Right cardiac atrium (tissue), 5 donors: ENCODE measurements at regions not wholly inside any gene's neighbourhood (a gene's known extent, or its start where the extent isn't known, plus 50 kb on each side); places are given as distances from the start of the nearest gene placed in this dataset.
A peak's percentile ranks its signal among the peaks of the same experiment; 100 is the strongest.
"Not testable (repeated sequence)": the region's sequence is repeated elsewhere in the genome, so short reads cannot be mapped to it uniquely, and the experiment has no call there.

Experiments used
- ATAC-seq, 2 donors: fragments of 200-7000 bp; cut with Tn5 transposase; one replicate each; pipeline versions ENCODE4 v1.8.0 to v1.9.1; 2020; ENCODE audit warnings: moderate library complexity in 2 of 2, mild to moderate bottlenecking in 1 of 2
- DNase-seq, 3 donors: peaks; one replicate each; pipeline ENCODE4 v3.0.0-alpha.2; 2020
- H3K27ac ChIP-seq: one replicate; pipeline ENCODE4 v1.5.1; 2013; ENCODE audit warnings: mild to moderate bottlenecking, low read length, control low read depth, moderate library complexity
- H3K27me3 ChIP-seq: one replicate; pipeline ENCODE4 v1.6.1; 2013; ENCODE audit not compliant: control insufficient read depth, insufficient read depth
- H3K4me1 ChIP-seq: one replicate; pipeline ENCODE4 v1.6.1; 2013; ENCODE audit warnings: low read length; ENCODE audit not compliant: control insufficient read depth, insufficient read depth
- H3K4me3 ChIP-seq: one replicate; pipeline ENCODE4 v1.5.1; 2013; ENCODE audit warnings: low read length, control low read depth
- H3K9me3 ChIP-seq: one replicate; pipeline ENCODE4 v1.6.1; 2013; ENCODE audit warnings: low read length; ENCODE audit not compliant: control insufficient read depth
- WGBS: extraction: QIAGEN DNeasy Blood & Tissue Kit; methylation state at CpG from one replicate; pipeline ENCODE4 v1.1.7; 2013; 5-methylcytosine and 5-hydroxymethylcytosine counted together
- intact Hi-C, 4 donors: fragments of 100-400 bp; cut with DNase I; formaldehyde crosslinking; loops; one replicate each; pipeline versions ENCODE4 v1.11.0 to v1.14.0; 2022 to 2023
- donor health status: healthy with polysubstance abuse.
- donor health status: DM: no; HTN: yes; CAD: no.
- donor health status: DM: no; HTN: no; CAD: no.
- donor health status: DM: no; HTN: yes; CAD: no; lungs with severe emphysema.
- donor health status: DM: yes; HTN: yes; CAD: no.

GRCh38 chr5:21550916-21551315 lies 1302.2 kb downstream of the CDH12 start:
- WGBS = 87% methylated on average over 3 of the region's 3 CpGs
- H3K27ac ChIP-seq, intact Hi-C loops, H3K4me1 ChIP-seq, DNase-seq, H3K4me3 ChIP-seq, H3K9me3 ChIP-seq, H3K27me3 ChIP-seq, ATAC-seq: not testable (repeated sequence)

GRCh38 chr5:21547656-21548055 lies 1305.5 kb downstream of the CDH12 start:
- WGBS = 97% methylated on average over 2 of the region's 2 CpGs
- intact Hi-C loops = not testable (repeated sequence)

GRCh38 chr5:21535114-21535513 lies 1318.0 kb downstream of the CDH12 start:
- DNase-seq, ATAC-seq, H3K4me3 ChIP-seq, H3K27me3 ChIP-seq, intact Hi-C loops, H3K4me1 ChIP-seq, H3K9me3 ChIP-seq, H3K27ac ChIP-seq: not testable (repeated sequence)

More at GRCh38 chr5:21547656-21548055, 1305.5 kb downstream of the CDH12 start:
- not testable (repeated sequence) for DNase-seq, H3K27ac ChIP-seq, H3K27me3 ChIP-seq, H3K4me3 ChIP-seq, H3K9me3 ChIP-seq, H3K4me1 ChIP-seq, ATAC-seq

GRCh38 chr5:21521157-21521556 lies 1332.0 kb downstream of the CDH12 start:
- intact Hi-C loops, H3K4me1 ChIP-seq, ATAC-seq, H3K27me3 ChIP-seq, H3K9me3 ChIP-seq, DNase-seq, H3K27ac ChIP-seq, H3K4me3 ChIP-seq: not testable (repeated sequence)
- WGBS = 96% methylated on average over 2 of the region's 2 CpGs

GRCh38 chr5:21496926-21497325 lies 1356.2 kb downstream of the CDH12 start:
- intact Hi-C loops, H3K4me3 ChIP-seq, ATAC-seq, H3K27ac ChIP-seq, H3K9me3 ChIP-seq, H3K27me3 ChIP-seq, H3K4me1 ChIP-seq: not testable (repeated sequence)
- DNase-seq = peak in 1 of 3 donors; percentile 46
- 97% methylated on average over 9 of the region's 11 CpGs for WGBS

- H3K27me3 ChIP-seq, H3K4me1 ChIP-seq, intact Hi-C loops, H3K9me3 ChIP-seq, ATAC-seq, H3K27ac ChIP-seq, H3K4me3 ChIP-seq: not testable (repeated sequence)
- WGBS = 93% methylated on average over 7 of the region's 8 CpGs
- DNase-seq = peak in 2 of 3 donors; percentile 21 to 55
Observed at GRCh38 chr5:21496056-21496455, 1357.1 kb downstream of the CDH12 start.

- ATAC-seq, H3K4me1 ChIP-seq, intact Hi-C loops, H3K27ac ChIP-seq, H3K4me3 ChIP-seq, H3K27me3 ChIP-seq, H3K9me3 ChIP-seq: not testable (repeated sequence)
- peak in 2 of 3 donors; percentile 37 to 49 for DNase-seq
- WGBS = 98% methylated on average over 6 of the region's 6 CpGs
Observed at GRCh38 chr5:21495235-21495634, 1357.9 kb downstream of the CDH12 start.

GRCh38 chr5:21494033-21494432 lies 1359.1 kb downstream of the CDH12 start:
- H3K27me3 ChIP-seq, intact Hi-C loops, H3K4me3 ChIP-seq, ATAC-seq, H3K9me3 ChIP-seq, H3K4me1 ChIP-seq, H3K27ac ChIP-seq: not testable (repeated sequence)
- WGBS = 93% methylated on average over 7 of the region's 8 CpGs
- DNase-seq = peak in 1 of 3 donors; percentile 51

GRCh38 chr5:21491182-21491581 lies 1362.0 kb downstream of the CDH12 start:
- H3K27me3 ChIP-seq, ATAC-seq, H3K27ac ChIP-seq, H3K4me1 ChIP-seq, H3K9me3 ChIP-seq, H3K4me3 ChIP-seq, intact Hi-C loops: not testable (repeated sequence)
- 94% methylated on average over 6 of the region's 6 CpGs for WGBS
- DNase-seq = peak in 1 of 3 donors; percentile 48

- 97% methylated on average over 6 of the region's 6 CpGs for WGBS
- ATAC-seq, intact Hi-C loops: not testable (repeated sequence)
Observed at GRCh38 chr5:21488828-21489227, 1364.3 kb downstream of the CDH12 start.

GRCh38 chr5:21485458-21486000 lies 1367.6 kb downstream of the CDH12 start:
- peaks cover 16% of the 10 kb centered on the region for H3K9me3 ChIP-seq
- H3K27ac ChIP-seq, intact Hi-C loops, H3K27me3 ChIP-seq, H3K4me3 ChIP-seq, ATAC-seq, H3K4me1 ChIP-seq: not testable (repeated sequence)
- 97% methylated on average over 7 of the region's 7 CpGs for WGBS
- DNase-seq = peak in 2 of 3 donors; percentile 41 to 59

More at GRCh38 chr5:21488828-21489227, 1364.3 kb downstream of the CDH12 start:
- DNase-seq = peak in 1 of 3 donors; percentile 23
- H3K27ac ChIP-seq, H3K4me1 ChIP-seq, H3K27me3 ChIP-seq, H3K9me3 ChIP-seq, H3K4me3 ChIP-seq: not testable (repeated sequence)

- peaks cover 19% of the 10 kb centered on the region for H3K9me3 ChIP-seq
- 98% methylated on average over 15 of the region's 19 CpGs for WGBS
- H3K4me3 ChIP-seq, ATAC-seq, H3K27ac ChIP-seq, intact Hi-C loops, H3K4me1 ChIP-seq, H3K27me3 ChIP-seq: not testable (repeated sequence)
- DNase-seq = peak; percentile 47 to 70 (median 55)
Observed at GRCh38 chr5:21484498-21484889, 1368.7 kb downstream of the CDH12 start.
